Epithelial cell of proximal tubule (primary cell): ENCODE measurements at regions not wholly inside any gene's neighbourhood (a gene's known extent, or its start where the extent isn't known, plus 50 kb on each side); places are given as distances from the start of the nearest gene placed in this dataset.

Experiments
- DNase-seq: peaks from one replicate; pipeline ENCODE4 v3.0.0-alpha.2; 2011; ENCODE audit warnings: low read depth
- H3K4me3 ChIP-seq: 2 replicates; pipeline ENCODE4 v1.5.1; 2011; ENCODE audit warnings: low read depth, mild to moderate bottlenecking, low read length
- CTCF ChIP-seq: conservative IDR thresholded peaks from 2 replicates; pipeline ENCODE4 v1.5.1; 2012; ENCODE audit warnings: low read depth, mild to moderate bottlenecking, low read length

- no peak overlapping the region for H3K4me3 ChIP-seq
- TF ChIP-seq CTCF, result no peak
- DNase-seq, result no peak
These were observed 218.5 kb upstream of the TSHZ3 start for GRCh38 chr19:31567776-31568175.

- TF ChIP-seq CTCF, result no peak
- no peak overlapping the region for H3K4me3 ChIP-seq
- DNase-seq, result no peak
These were observed 219.5 kb upstream of the TSHZ3 start for GRCh38 chr19:31568724-31569123.

GRCh38 chr19:31570718-31571117 is 221.5 kb upstream of the TSHZ3 start:
- DNase-seq, result no peak
- H3K4me3 ChIP-seq, result no peak overlapping the region
- no peak for TF ChIP-seq CTCF

GRCh38 chr19:31572102-31572975 is 223.1 kb upstream of the TSHZ3 start:
- DNase-seq, result no peak
- no peak overlapping the region for H3K4me3 ChIP-seq
- TF ChIP-seq CTCF, result no peak

GRCh38 chr19:31572976-31573298 is 223.7 kb upstream of the TSHZ3 start:
- TF ChIP-seq CTCF, result no peak
- no peak for DNase-seq
- H3K4me3 ChIP-seq, result no peak overlapping the region

GRCh38 chr19:31574251-31574973 is 225.2 kb upstream of the TSHZ3 start:
- DNase-seq, result no peak
- H3K4me3 ChIP-seq, result no peak overlapping the region
- TF ChIP-seq CTCF, result no peak
